Left ventricle myocardium inferior (tissue), 1 donor: ENCODE measurements at regions not wholly inside any gene's neighbourhood (a gene's known extent, or its start where the extent isn't known, plus 50 kb on each side); places are given as distances from the start of the nearest gene placed in this dataset.

Source experiments
- DNase-seq: peaks from one replicate; pipeline ENCODE4 v3.0.0-alpha.2; 2020
- H3K27ac ChIP-seq: fragments of 200-600 bp; replicated peaks from 2 replicates; pipeline ENCODE4 v1.8.0; 2021
- H3K27me3 ChIP-seq: fragments of 200-600 bp; 2 replicates; pipeline ENCODE4 v1.8.0; 2021; ENCODE audit warnings: low read depth
- H3K36me3 ChIP-seq: fragments of 200-600 bp; 2 replicates; pipeline ENCODE4 v1.8.0; 2021
- H3K4me1 ChIP-seq: fragments of 200-600 bp; 2 replicates; pipeline ENCODE4 v1.8.0; 2021
- H3K4me3 ChIP-seq: fragments of 200-600 bp; 2 replicates; pipeline ENCODE4 v1.8.0; 2021; ENCODE audit warnings: mild to moderate bottlenecking, moderate library complexity
- H3K9me3 ChIP-seq: fragments of 200-600 bp; replicated peaks from 2 replicates; pipeline ENCODE4 v1.8.0; 2021
- CTCF ChIP-seq: fragments of 200-600 bp; IDR thresholded peaks from 2 replicates; pipeline ENCODE4 v1.8.0; 2021; ENCODE audit warnings: antibody characterized with exemption, mild to moderate bottlenecking, borderline replicate concordance
- intact Hi-C: fragments of 100-400 bp; cut with micrococcal nuclease; formaldehyde crosslinking; loops from one replicate; pipeline ENCODE4 v1.11.0; 2022
- donor health status: DM: no; HTN: yes; CAD: no; lungs with severe emphysema.

DNA sequence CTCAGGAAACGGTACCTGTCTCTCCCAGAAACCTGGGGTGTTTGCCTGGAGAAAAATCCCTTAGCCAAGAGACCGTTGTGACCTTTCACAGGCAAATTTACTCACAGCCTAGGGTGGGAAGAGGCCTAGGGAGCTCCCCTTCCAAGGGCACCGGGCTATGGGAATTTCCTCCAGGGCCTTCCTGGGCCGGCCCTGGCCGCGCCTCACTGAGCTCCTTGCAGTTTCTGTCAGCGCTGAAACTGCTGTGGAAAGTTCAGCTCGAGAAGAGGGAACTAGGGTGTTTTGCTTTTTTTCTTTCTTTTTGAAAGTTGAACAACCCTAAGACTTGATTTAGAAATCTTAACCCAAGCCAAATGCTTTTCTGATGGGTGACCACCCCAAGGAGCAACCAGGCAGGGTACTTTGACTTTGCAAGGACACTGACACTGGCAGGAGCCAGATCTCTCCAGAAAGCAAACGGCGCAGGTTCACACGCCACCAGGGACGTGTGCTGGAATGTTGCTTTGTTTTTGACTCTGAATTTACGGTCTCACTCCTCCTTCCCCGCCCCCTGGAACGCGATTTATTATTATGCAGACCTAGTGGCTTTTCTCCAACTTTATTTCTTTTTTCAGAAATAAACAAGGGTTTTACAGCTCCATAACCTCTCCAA is 229.6 kb upstream of the JUN start:
- Histone ChIP-seq H3K27ac (peak overlapping the region; percentile 87), H3K4me1 (peaks cover 42% of the 10 kb centered on the region), H3K9me3 (peaks cover 5% of the 10 kb centered on the region), H3K36me3 (no peaks in the 10 kb centered on the region), H3K4me3 (peak overlapping the region; percentile 46), H3K27me3 (no peaks in the 10 kb centered on the region)
- peak; percentile 10 for TF ChIP-seq CTCF
- intact Hi-C loops, result no loop called here
- peak; percentile 48 for DNase-seq

DNA sequence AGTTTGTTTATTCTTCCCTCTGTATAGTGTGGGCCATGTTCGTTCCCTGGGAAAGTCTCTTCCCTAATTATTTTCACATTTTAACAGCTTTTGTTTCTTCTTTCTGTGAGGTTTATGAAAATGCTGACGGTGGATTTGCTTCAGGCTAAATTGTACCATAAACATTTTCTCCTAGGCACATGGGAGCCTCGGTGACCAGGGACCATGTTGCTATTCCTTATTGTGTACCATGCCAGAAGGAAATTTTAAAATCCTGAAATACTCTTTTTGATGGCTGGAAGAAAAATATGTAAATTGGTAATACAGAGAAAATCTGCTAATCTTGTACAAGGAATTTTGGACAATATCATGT is 230.1 kb upstream of the JUN start:
- peak overlapping the region; percentile 46 for H3K4me3 ChIP-seq
- peak overlapping the region; percentile 87 for H3K27ac ChIP-seq
- H3K36me3 ChIP-seq, result no peaks in the 10 kb centered on the region
- no peak for DNase-seq
- TF ChIP-seq CTCF, result no peak
- no peaks in the 10 kb centered on the region for H3K27me3 ChIP-seq
- intact Hi-C loops, result no loop called here
- H3K4me1 ChIP-seq, result peaks cover 43% of the 10 kb centered on the region
- H3K9me3 ChIP-seq, result peaks cover 5% of the 10 kb centered on the region

DNA sequence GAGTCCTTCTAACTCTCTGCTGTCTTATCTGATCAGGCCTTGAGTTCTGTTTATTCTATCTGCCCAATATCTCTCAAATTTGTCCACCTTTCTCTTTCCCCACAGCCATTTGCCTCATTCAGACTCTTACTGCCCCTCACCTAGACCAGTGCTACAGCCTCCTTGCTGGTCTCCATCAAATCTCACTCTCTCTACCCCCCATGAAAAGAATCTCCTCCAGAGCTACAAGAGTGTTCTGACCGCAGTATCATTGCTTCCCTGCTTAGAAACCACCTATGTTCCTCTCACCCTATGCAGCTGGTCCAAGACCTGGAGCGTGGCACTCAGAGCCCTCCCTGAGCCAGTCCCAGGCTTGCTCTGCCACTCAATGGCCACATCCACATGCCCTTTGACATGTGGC is 231.0 kb upstream of the JUN start:
- H3K27ac ChIP-seq, result no peak overlapping the region
- peaks cover 52% of the 10 kb centered on the region for H3K4me1 ChIP-seq
- DNase-seq, result no peak
- no peak overlapping the region for H3K4me3 ChIP-seq
- TF ChIP-seq CTCF, result no peak
- no peaks in the 10 kb centered on the region for H3K27me3 ChIP-seq
- intact Hi-C loops, result no loop called here
- H3K9me3 ChIP-seq, result peaks cover 5% of the 10 kb centered on the region
- H3K36me3 ChIP-seq, result no peaks in the 10 kb centered on the region

GRCh38 chr1:59015708-59016107 is 231.9 kb upstream of the JUN start:
- DNase-seq, result no peak
- no peak for TF ChIP-seq CTCF
- Histone ChIP-seq H3K4me3 (no peak overlapping the region), H3K4me1 (peaks cover 61% of the 10 kb centered on the region), H3K36me3 (no peaks in the 10 kb centered on the region), H3K9me3 (peaks cover 5% of the 10 kb centered on the region), H3K27ac (no peak overlapping the region), H3K27me3 (no peaks in the 10 kb centered on the region)
- intact Hi-C loops, result no loop called here

DNA sequence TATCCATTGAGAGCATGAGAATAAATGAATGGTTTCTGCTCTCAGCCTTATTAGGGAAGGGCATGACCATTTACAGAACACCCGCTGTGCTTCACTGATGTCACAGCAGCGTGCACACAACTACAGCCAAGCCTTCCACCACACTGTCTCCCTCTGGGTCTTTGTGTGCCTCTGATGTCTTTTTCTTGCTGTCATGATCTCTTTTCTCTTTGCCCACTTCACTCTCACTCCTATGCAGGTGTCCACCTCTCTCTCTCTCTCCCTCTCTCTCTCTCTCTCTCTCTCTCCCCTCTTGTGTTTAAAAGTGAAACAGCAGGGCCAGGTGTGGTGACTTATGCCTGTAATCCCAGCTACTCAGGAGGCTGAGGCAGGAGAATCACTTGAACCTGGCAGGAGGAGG is 232.5 kb upstream of the JUN start:
- TF ChIP-seq CTCF, result no peak
- no peak overlapping the region for H3K27ac ChIP-seq

More for the DNA sequence above, 232.5 kb upstream of the JUN start:
- Histone ChIP-seq H3K4me3 (no peak overlapping the region), H3K4me1 (peaks cover 63% of the 10 kb centered on the region), H3K9me3 (peaks cover 5% of the 10 kb centered on the region), H3K36me3 (no peaks in the 10 kb centered on the region), H3K27me3 (no peaks in the 10 kb centered on the region)
- intact Hi-C loops, result no loop called here
- no peak for DNase-seq
